Right lobe of liver (tissue), 6 donors: ENCODE measurements at regions not wholly inside any gene's neighbourhood (a gene's known extent, or its start where the extent isn't known, plus 50 kb on each side); places are given as distances from the start of the nearest gene placed in this dataset.

Experiments
- ATAC-seq, 4 donors: fragments of 200-7000 bp; cut with Tn5 transposase; one replicate each; pipeline ENCODE4 v1.9.1; 2020; ENCODE audit warnings: mild to moderate bottlenecking in 4 of 4, moderate library complexity in 4 of 4
- DNase-seq, 3 donors: peaks; one replicate each; pipeline ENCODE4 v3.0.0-alpha.2; 2020
- H3K27ac ChIP-seq, 3 donors: fragments of 200-600 bp; one replicate each; pipeline ENCODE4 v1.8.0; 2022
- H3K27me3 ChIP-seq, 2 donors: fragments of 200-600 bp; one replicate each; pipeline ENCODE4 v1.8.0; 2022
- H3K36me3 ChIP-seq, 4 donors: fragments of 200-600 bp; sonication (generic) in 1 of 4; one replicate each; pipeline versions ENCODE4 v1.5.1 to v1.8.0; 2017 to 2022; ENCODE audit warnings: control low read depth in 1 of 4
- H3K4me1 ChIP-seq, 4 donors: fragments of 200-600 bp; sonication (generic) in 1 of 4; one replicate each; pipeline versions ENCODE4 v1.5.1 to v1.8.0; 2017 to 2022; ENCODE audit warnings: control low read depth in 1 of 4
- H3K4me3 ChIP-seq, 3 donors: fragments of 200-600 bp; one replicate each; pipeline ENCODE4 v1.8.0; 2022
- H3K9me3 ChIP-seq, 4 donors: fragments of 200-600 bp; sonication (generic) in 1 of 4; one replicate each; pipeline versions ENCODE4 v1.5.1 to v1.8.0; 2017 to 2022; ENCODE audit warnings: control low read depth in 1 of 4
- POLR2A ChIP-seq: fragments of 450-650 bp; IDR thresholded peaks from one replicate; pipeline ENCODE4 v1.6.1; 2017; ENCODE audit warnings: antibody characterized with exemption, mild to moderate bottlenecking
- WGBS: methylation state at CpG from one replicate; pipeline ENCODE4 v1.1.6; 2018; ENCODE audit warnings: low coverage, low lambda C conversion rate; ENCODE audit not compliant: insufficient coverage; ENCODE audit errors: missing lambda C conversion rate; 5-methylcytosine and 5-hydroxymethylcytosine counted together
- intact Hi-C, 2 donors: fragments of 100-400 bp; cut with DNase I; formaldehyde crosslinking; loops; one replicate each; pipeline versions ENCODE4 v1.11.2 to v1.14.1; 2022
- TF ChIP-seq, protein P1 (sequence below), 4 donors: fragments of 200-600 bp in 3 of 4; fragments of 450-650 bp in 1 of 4; IDR thresholded peaks; one replicate each; pipeline versions ENCODE4 v1.5.1 to v1.8.0; 2016 to 2022; ENCODE audit warnings: antibody characterized with exemption in 4 of 4, mild to moderate bottlenecking in 2 of 4
- donor health status: DM: no; HTN: yes; CAD: no.
- donor health status: DM: no; HTN: no; CAD: no.
- donor health status: DM: no; HTN: no; CAD: no.
- donor health status: DM: no; HTN: yes; CAD: no.
- donor health status: DM: no; HTN: yes; CAD: no.

DNA sequence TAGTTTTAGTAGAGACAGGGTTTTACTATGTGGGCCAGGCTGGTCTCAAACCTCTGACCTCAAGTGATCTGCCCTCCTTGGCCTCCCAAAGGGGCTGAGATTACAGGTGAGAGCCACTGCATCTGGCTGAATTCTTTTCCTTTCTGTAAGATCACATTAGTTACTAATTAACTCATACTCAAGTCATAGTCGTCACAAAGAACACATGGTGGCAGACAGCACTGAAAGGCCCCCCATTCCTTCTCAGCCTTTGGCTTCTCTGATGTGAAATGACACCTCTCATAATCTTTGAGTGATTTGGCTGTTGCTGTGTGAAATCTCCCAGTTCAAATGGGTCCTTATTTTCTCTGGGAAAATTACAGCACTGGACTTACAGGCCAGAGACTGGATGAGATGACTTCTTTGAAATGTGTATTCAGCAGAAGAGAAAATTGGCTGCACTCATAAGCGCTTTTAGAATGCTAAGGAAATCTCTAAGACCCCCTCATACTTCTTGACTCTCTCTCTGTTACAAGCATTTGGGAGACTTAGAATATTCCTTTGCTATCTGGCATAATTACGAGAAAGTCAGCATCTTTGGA lies 764.8 kb downstream of the RNF144A start:
- no peak for DNase-seq
- WGBS: 53% methylated on average over 3 of the region's 3 CpGs
- no peak for ATAC-seq
- no peak overlapping the region for H3K4me3 ChIP-seq
- H3K36me3 ChIP-seq: no peaks in the 10 kb centered on the region
- no peaks in the 10 kb centered on the region for H3K9me3 ChIP-seq
- H3K27ac ChIP-seq: no peak overlapping the region
- intact Hi-C loops: no loop called here
- no peaks in the 10 kb centered on the region for H3K4me1 ChIP-seq
- no peaks in the 10 kb centered on the region for H3K27me3 ChIP-seq
- TF ChIP-seq POLR2A: no peak
- TF ChIP-seq, protein P1, sequence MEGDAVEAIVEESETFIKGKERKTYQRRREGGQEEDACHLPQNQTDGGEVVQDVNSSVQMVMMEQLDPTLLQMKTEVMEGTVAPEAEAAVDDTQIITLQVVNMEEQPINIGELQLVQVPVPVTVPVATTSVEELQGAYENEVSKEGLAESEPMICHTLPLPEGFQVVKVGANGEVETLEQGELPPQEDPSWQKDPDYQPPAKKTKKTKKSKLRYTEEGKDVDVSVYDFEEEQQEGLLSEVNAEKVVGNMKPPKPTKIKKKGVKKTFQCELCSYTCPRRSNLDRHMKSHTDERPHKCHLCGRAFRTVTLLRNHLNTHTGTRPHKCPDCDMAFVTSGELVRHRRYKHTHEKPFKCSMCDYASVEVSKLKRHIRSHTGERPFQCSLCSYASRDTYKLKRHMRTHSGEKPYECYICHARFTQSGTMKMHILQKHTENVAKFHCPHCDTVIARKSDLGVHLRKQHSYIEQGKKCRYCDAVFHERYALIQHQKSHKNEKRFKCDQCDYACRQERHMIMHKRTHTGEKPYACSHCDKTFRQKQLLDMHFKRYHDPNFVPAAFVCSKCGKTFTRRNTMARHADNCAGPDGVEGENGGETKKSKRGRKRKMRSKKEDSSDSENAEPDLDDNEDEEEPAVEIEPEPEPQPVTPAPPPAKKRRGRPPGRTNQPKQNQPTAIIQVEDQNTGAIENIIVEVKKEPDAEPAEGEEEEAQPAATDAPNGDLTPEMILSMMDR (IDR thresholded peaks at IDR 0.05): no peak

DNA sequence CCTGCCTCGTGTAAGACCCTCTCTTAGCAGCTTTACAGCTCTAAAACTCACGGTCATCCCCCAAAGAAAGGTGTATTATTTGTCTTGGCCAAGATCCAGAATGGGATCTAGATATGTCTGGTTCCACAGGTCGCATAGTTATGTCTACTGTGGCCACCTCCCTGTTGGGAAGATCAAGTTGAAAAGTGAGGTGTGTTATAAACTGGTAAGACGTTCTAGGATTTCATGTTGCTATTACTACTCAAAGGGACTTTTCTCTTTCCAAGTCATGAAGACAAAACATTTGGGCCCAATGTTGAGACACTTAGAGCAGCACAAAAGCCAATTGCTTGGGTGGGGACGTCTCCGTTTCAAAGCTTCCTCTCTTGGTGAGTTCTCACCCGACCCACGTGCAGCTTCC lies 766.0 kb downstream of the RNF144A start:
- 64% methylated on average over 8 of the region's 8 CpGs for WGBS
- no peak for ATAC-seq

DNA sequence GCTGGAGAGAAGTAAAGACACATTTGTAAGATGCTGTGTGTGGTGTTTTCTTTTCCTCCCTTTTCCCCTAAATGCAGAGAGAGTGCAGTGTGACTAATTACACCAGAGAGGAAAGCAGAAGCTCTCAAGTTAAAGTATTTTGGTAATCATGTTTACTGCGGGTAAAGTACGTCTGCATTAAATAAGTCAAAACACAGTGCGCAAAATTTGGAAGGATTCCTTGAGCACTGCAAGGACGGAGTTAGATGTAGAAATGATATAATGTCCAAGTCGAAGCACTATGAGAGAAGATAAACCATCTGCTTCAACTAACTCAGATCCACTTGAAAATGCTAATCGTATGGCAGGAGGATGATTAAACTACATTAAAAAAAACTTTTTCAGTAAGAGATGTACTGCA lies 766.5 kb downstream of the RNF144A start:
- Histone ChIP-seq H3K36me3 (no peaks in the 10 kb centered on the region), H3K9me3 (no peaks in the 10 kb centered on the region), H3K4me1 (no peaks in the 10 kb centered on the region), H3K27ac (no peak overlapping the region), H3K4me3 (no peak overlapping the region), H3K27me3 (no peaks in the 10 kb centered on the region)
- ATAC-seq (no peak), DNase-seq (no peak)
- WGBS: 82% methylated on average over 6 of the region's 6 CpGs
- intact Hi-C loops: no loop called here
- TF ChIP-seq, protein P1 (IDR thresholded peaks at IDR 0.05): no peak
- no peak for TF ChIP-seq POLR2A

More for the DNA sequence above, 766.0 kb downstream of the RNF144A start:
- TF ChIP-seq, protein P1 (IDR thresholded peaks at IDR 0.05): no peak
- TF ChIP-seq POLR2A: no peak
- Histone ChIP-seq H3K27ac (no peak overlapping the region), H3K36me3 (no peaks in the 10 kb centered on the region), H3K4me3 (no peak overlapping the region), H3K4me1 (no peaks in the 10 kb centered on the region), H3K27me3 (no peaks in the 10 kb centered on the region), H3K9me3 (no peaks in the 10 kb centered on the region)
- intact Hi-C loops: no loop called here
- DNase-seq: no peak

DNA sequence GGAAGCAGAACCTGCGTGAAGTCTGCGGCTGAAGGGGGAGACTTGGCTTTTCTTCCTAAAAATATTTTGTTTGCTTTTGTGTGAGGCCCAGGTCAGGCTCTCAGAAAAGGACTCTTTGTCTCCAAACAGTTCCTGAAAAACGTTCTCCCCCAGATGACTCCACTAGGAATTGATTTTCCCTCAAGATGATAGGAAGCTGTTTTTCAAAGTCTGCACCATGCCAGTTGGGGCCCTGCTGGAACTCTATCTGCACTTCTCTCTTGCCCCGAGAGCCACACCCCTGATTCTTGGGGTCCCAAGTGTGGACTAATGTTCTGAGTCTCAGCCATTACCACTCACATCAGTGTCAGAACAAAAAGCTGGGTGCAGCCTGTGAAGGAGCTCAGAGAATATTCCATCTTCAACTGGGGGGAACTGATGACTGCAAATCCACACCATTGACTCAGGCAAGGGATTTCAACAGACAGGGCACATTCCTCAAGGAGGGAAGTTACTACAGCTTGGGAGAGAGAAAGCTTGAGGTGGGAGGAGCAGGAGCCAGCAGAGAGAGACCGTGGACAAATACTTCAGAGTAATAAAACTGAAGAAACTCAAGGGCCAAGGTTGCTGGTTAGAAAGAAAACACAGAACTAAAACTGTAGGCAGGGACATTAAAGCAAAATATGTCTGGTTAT lies 768.3 kb downstream of the RNF144A start:
- DNase-seq: no peak

More for the DNA sequence above, 768.3 kb downstream of the RNF144A start:
- ATAC-seq: no peak
- intact Hi-C loops: no loop called here
- no peak overlapping the region for H3K4me3 ChIP-seq
- no peaks in the 10 kb centered on the region for H3K9me3 ChIP-seq
- H3K27ac ChIP-seq: no peak overlapping the region
- H3K27me3 ChIP-seq: no peaks in the 10 kb centered on the region
- TF ChIP-seq, protein P1 (IDR thresholded peaks at IDR 0.05): no peak
- TF ChIP-seq POLR2A: no peak
- no peaks in the 10 kb centered on the region for H3K36me3 ChIP-seq
- no peaks in the 10 kb centered on the region for H3K4me1 ChIP-seq
- 61% methylated on average over 4 of the region's 5 CpGs for WGBS
